Erythroblast (primary cell): ENCODE measurements at regions not wholly inside any gene's neighbourhood (a gene's known extent, or its start where the extent isn't known, plus 50 kb on each side); places are given as distances from the start of the nearest gene placed in this dataset.
"Not testable (repeated sequence)": the region's sequence is repeated elsewhere in the genome, so short reads cannot be mapped to it uniquely, and the experiment has no call there.

Experiments
- DNase-seq, 2 experiments: peaks; one replicate each; lab custom pipeline; 2025; lab: John Stamatoyannopoulos, UW
- GATA1 ChIP-seq: IDR thresholded peaks from 2 replicates; pipeline ENCODE4 v1.6.1; 2011; ENCODE audit warnings: low read depth, mild to moderate bottlenecking, control low read depth, low read length, moderate library complexity
- POLR2A ChIP-seq: IDR thresholded peaks from 2 replicates; pipeline ENCODE4 v1.6.1; 2011; ENCODE audit warnings: mild to moderate bottlenecking, low read length

DNA sequence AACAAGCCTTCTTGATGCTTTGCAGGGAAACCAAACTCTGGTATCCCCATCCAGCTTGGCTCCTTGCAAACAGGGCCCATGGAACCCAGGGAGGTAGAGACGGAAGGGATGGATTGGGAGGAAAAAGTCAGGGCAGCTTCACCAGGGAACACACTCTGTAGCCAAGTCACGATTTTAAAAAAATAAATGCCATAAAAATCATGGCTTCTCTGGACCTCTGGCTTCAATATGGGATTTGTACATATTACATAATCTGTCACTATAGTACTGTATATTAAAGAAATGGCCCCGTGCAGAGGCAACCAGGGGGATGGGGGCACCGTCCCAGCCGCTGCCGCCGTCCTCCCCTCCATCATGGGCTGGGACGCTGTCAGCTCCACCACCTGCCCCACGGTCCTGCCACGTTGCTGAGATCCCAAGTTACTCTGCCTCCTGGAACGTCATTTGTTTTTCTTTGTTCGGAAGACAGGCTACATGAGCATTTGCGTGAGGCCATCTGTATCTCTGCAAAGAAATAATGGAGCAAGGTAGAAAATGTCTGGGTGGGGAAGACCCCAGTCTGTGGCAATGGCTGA, 313.3 kb downstream of the ZNF536 start:
- TF ChIP-seq GATA1 (no peak), POLR2A (no peak)
- no peak for DNase-seq

DNA sequence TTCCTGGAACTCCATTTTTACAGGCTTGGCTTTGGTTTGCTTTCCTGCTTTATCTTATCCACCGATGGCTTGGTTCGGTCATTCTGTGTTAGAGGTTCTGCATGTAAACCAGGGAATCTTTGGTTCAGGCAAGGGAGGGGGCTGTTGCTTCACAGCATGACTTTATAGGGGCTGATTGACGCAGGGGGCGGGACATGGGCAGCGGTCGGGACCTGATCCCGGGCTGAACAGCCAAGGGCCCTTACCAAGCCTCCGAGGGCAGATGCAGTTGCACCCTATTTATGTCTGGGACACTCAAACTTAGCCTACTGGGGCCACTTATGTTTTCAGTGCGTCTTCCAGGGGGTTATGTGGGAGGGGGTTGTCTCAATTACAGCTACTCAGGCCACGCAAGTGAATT, 312.4 kb downstream of the ZNF536 start:
- TF ChIP-seq GATA1 (no peak), POLR2A (no peak)
- no peak for DNase-seq

DNA sequence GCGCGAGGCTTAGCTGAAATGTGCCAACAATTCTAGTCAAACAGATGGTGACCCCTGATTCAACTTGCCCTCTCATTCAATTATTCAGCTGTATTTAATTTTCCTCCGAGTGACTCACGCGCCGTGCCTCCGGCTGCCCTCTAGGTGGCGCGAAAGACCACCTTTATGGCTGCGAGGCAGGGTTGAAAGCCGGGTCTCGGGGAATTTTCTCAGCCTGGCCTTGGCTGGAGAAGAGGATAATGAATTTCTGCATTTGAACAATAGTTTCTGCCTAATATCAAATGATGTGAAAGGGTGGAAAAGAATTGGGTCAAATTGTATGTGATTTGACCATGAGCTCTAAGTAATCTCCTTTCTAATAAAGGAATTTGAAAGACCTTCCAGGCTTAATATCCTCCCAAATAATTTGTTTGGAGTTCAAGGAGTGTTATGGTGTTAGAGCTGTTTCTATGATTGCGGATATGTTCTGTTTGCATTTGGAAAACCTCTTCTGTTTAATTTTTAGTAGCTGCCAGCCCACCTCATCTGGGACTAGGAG, 310.9 kb downstream of the ZNF536 start:
- peak; percentile 45 to 66 for DNase-seq
- TF ChIP-seq GATA1 (no peak), POLR2A (no peak)

DNA sequence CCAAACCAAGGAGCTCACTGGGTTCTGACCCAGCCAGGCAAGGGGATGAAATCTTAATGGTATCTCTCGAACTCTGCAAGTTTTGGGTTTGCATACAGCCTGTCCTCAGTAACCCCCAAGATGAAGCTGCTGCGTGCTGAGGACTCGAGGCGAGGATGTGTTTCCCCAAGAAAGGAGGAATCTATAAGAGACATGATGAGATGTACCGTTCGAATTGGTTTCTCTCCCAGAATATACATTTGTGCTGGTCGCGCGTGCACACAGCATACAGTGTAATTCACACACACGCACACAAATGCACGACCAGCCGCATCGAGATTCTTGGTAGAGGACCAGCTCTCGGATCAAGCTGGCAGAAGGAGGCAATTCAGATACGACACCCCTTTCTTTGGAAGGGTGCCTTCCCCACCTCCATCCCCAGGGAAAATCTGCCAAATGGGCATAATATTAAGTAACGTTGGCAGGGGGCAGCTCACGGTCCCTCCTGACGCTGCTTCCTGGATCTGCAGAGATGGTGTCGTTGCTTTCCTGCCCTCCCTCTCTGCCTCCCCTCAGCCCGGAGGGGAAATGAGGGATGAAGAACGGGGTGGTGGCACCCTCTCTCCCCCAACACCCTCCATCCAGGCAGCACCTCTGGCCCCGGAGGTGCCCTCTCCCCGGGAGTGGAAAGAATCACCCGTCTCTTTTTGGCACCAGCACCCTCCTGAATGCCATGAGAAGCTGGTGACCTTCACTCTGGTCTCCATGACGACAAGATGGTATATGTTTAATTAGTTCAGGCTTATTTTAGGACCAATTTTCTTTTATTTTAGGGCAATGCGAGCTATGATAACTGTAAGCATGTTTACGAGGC, 310.2 kb downstream of the ZNF536 start:
- TF ChIP-seq GATA1 (no peak), POLR2A (no peak)
- no peak for DNase-seq

DNA sequence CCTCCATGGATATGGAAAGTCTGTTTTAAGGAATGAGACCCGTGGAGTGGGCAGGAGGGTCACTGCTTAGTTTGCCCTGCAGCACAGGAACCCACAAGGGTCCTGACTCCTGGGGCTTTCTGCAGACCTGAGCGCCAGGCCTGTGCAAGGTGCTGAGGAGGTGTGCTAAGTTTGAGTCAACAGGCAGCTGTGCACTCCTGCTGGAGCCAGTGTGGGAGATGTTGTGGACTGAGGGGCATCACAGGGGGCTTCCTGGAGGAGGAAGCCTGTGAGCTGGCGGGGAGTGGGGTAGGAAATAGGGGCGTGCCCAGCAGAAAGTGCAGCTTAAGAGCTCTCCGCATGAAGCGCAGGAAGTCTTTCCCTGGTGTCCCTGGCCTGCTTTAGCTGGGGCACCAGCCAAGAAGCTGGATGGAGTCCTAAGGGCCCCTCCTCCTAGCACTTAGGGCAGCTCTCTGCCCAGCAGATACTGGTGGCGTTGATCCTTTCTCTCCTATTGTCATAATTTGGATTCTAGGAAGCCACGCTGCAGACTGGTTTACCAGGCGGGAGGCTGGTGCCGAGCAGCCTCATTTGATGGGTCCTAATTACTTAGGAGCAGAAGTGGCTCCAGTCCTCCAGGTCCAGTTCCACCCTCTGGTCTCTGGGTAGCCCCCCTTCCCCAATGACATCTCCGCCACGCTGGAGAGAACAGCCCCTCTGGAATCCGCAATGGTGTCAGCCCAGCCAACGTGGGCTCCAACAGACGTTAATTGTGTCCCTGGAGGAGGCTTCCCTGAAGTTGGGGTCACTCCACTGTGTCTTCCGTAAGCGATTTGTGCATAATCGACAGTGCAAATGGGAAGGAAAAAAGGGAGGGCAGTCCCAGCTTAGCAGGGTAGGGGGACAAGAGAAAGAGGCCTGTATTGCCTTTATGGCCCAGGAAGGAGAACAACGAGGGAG, 309.2 kb downstream of the ZNF536 start:
- TF ChIP-seq GATA1, result no peak
- TF ChIP-seq POLR2A, result no peak
- DNase-seq, result no peak

DNA sequence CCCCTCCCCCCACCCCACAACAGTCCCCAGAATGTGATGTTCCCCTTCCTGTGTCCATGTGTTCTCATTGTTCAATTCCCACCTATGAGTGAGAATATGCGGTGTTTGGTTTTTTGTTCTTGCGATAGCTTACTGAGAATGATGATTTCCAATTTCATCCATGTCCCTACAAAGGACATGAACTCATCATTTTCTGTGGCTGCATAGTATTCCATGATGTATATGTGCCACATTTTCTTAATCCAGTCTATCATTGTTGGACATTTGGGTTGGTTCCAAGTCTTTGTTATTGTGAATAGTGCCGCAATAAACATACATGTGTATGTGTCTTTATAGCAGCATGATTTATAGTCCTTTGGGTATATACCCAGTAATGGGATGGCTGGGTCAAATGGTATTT, 308.2 kb downstream of the ZNF536 start:
- not testable (repeated sequence) for DNase-seq

DNA sequence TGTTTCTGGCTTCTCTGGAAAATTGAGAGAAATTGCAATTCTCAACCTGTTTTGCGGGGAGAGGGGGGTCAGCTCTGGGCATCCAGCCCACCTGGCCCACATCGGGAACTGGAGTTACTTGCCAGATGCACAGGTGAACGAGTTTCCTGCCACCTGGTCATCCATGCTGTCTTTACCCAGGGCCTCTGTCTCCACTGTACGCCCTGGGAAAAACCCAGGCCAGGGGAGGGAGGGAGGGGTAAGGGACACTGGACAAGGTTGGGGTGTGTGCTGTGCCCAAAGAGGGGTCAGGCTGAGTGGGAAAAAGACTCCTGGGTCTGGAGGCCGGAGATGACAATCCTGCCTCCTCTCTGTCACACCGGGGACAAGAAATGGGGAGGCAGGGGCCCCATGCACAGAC, 307.6 kb downstream of the ZNF536 start:
- TF ChIP-seq GATA1 (no peak), POLR2A (no peak)
- no peak for DNase-seq

DNA sequence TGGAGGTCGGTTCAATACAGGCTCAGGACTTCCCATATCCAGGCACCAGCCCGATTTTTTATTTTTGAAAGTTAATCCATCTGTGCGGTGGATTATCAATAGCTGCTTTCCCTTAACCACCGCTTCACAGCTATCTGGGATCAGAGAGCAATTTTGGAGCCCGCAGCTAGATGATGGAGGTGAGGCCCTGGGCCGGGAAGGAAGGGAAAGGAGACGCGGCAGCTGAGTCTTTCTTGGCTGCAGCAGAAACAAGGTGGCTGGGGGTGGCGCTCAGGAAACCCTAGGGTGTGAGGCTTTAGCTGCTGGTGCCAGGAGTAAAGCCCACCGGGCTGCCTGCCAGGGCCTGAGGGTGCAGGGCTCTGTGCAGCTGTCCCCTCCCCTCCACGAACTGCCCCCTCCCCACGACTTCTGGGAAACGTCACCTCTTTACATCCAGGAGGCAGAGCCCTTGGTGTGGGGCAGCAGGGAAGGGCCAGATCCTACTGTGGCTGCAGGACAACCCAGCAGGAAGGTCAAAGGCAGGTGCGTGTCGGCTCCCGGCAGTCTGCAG, 307.0 kb downstream of the ZNF536 start:
- DNase-seq, result no peak
- TF ChIP-seq GATA1 (no peak), POLR2A (no peak)

DNA sequence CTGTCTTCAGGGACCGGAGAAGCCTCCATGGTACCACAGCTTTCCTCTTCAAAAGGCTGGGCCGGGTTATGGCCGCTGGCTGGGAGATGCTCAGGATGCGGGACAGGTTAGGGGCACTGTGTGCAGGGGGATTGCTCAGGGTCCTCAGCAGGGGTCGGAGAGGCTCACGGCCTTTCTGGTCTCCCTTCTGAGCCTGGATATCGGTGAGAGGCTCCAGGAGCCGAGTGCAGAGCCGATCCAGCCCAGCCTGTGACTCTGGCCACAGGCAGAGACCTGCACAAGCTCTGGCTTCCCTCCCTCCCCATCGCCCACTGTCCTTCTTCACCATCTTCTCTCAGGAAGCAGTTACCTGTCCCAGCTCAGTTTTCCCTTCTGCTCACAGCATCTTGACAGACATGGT, 306.0 kb downstream of the ZNF536 start:
- DNase-seq, result no peak
- TF ChIP-seq GATA1 (no peak), POLR2A (no peak)

DNA sequence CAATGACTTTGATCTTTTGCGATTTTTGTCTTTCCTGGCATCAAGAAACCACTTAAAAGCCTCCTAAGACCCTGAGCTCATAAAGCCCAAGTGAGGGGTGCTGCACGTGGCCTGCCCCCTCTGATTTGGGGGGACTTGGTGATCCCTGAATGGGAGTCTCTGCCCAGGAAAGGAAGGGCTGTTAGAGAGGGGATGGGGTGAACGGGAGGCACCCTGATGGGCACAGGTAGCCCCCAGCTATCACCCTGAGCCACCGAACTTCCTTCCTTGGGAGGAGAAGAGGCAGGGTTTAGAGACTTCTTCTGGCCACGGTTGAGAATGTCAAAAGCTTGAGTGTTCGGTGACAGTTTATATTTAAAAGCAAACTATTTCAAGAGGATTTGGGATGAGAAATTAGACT, 305.5 kb downstream of the ZNF536 start:
- no peak for TF ChIP-seq POLR2A
- TF ChIP-seq GATA1, result no peak
- DNase-seq, result no peak

DNA sequence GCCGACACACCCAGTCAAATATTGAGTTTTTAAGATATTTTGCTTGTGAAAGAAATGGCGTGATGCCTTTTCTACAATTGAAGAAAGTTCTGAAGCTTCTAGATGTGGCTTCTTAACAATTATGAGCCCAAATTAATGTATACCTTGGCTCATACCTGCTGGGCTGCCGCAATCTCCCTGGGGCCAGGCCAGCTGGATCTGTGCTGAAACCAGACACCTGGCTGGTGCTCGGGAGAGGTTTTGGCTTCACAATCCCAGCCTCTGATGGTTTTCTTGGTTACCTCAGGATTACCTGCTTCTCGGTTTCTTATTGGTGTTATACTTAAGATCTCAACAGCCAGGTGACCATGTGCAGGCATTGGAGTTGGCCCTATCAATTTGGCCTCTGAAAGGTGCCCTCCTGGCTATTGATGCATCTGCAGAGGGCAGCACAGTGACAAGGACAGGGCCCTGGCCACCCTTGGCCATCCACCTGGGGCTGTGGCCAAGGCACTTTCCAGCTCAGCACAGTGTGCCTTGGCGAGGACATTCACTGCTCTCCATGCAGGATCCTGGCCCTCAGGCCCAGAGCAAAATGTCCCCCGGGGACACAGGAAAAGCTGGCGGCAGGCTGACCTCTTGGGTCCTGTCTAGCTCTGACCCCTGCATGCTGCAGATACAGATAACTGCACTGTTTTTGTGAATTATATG, 305.0 kb downstream of the ZNF536 start:
- no peak for DNase-seq
- TF ChIP-seq POLR2A (no peak), GATA1 (no peak)

DNA sequence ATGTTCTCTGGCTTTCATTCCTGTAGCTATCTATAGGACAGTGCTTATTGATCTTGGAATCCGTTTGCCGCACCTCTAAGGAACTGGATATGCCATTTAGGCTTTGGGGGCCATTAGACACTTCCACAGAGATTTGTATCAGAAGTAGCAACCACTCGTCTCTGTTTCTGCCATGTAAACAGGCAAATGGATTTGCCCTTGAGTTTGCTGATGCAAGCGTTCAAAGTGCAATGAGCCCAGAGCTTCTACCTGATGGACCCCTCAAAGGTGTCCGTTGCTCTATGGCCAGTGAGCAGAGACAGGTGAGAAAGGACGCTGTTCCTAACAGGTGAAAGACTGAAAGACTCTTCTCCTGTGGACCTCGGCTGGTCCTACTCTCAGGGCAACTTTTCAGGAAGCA, 302.9 kb downstream of the ZNF536 start:
- DNase-seq, result no peak
- TF ChIP-seq POLR2A (no peak), GATA1 (no peak)

DNA sequence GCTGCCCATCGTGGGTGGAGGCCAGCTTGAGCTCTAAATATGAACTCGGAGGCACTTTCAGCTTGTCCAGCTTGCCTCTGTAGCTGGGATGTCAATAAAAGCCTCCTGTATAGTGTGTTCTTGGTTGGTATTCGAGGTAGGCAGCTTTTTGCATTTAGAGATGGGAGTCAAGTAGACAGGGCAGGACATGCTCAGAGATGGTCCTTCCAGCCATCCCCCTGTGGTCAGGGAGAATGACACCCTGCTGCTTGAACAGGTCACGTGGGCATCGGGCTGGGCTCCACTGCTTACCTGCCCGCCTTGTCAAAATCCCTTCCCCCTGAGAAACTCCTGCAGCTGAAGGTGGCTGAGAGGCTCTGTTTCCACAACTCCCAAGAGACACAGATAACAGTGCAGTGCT, 302.5 kb downstream of the ZNF536 start:
- no peak for DNase-seq
- TF ChIP-seq POLR2A, result no peak
- TF ChIP-seq GATA1, result no peak

DNA sequence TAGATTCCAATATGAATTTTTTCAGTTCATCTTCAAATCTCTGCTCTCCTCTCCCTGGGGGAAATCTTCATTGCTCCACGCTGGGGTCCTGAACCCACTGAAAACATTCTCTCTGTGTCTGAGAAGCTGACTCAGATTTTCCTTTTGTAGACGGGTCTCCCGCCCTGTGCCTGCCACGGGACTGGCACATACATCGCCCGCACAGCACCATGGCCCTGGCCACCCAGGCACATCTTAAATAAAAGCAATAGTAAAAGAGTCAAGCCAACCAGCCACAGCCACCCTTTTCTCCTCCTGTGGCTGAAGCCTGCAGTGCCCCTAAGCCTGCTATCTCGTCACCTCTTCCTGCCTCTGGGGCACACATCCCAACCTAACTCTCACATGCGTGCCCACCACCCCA, 301.2 kb downstream of the ZNF536 start:
- TF ChIP-seq POLR2A, result no peak
- DNase-seq, result no peak
